NCI-H187 (cell line): ENCODE measurements at regions not wholly inside any gene's neighbourhood (a gene's known extent, or its start where the extent isn't known, plus 50 kb on each side); places are given as distances from the start of the nearest gene placed in this dataset.
"Not testable (repeated sequence)": the region's sequence is repeated elsewhere in the genome, so short reads cannot be mapped to it uniquely, and the experiment has no call there.

Source experiments
- DNase-seq, 2 experiments: peaks; one replicate each; lab custom pipeline; 2025; lab: John Stamatoyannopoulos, UW

GRCh38 chr1:166626711-166627110 lies 212.6 kb upstream of the POGK start:
- no peak for DNase-seq

- DNase-seq, result no peak
Measured at GRCh38 chr1:166627558-166627957, 211.7 kb upstream of the POGK start.

DNA sequence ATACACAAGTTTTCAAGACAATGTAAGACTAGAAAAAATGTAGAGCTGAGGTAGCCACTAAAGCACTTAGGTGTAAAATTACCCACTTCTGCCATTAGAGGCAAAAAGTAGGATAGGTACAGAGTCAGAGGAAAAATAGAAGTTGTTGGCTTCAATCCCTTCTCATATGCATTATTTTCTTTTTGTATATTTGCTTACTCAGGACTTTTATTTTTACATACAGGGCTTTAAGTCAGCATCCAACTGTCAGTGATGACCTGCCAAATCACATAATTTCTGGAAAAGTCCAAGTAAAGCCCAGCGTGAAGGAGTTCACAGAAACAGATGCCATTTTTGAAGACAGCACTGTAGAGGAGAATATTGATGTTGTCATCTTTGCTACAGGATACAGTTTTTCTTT lies 211.0 kb upstream of the POGK start:
- DNase-seq, result no peak

- no peak for DNase-seq
Measured at GRCh38 chr1:166629946-166630345, 209.3 kb upstream of the POGK start.

DNA sequence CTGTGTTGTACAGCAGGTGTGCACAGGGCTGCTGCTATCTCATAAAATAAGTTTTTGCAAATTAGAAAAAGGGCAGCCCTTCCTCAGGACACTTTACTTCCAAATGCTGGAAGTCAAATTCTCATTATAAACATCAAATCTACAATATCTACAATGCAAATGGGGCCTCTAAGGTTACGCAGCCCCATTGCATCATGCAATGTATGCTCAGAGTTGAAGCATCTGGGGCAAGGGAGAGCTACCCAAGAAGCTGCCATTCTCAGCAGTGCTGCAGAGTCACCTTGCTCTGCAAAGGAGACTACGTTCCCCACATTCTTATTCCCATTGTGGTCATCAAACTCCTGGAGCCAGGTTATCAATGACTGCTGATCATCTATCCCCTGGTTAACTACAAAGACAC lies 208.9 kb upstream of the POGK start:
- no peak for DNase-seq

DNA sequence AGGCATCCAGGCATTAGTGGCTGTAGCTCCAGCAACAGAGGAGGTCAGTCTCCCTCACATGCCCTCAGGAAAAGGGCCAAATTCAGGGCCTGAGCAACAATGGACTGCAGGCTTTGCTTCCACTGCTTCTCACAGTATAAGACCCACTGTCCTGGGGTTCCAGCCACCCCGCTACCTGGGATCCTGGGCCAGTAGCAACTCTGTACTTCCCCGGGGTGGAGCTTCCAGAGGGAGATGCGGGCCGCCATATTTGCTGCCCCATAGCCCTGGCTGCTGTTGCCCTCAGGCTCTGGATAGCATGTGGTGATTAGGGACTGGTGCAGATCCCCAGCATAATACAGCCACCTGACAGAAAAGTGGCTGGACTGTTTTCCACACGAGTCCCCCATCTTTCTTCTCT lies 201.1 kb upstream of the POGK start:
- DNase-seq, result no peak

GRCh38 chr1:166657228-166657627 lies 182.0 kb upstream of the POGK start:
- DNase-seq, result not testable (repeated sequence)

- DNase-seq, result not testable (repeated sequence)
Measured at GRCh38 chr1:166666790-166667189, 172.5 kb upstream of the POGK start.

DNA sequence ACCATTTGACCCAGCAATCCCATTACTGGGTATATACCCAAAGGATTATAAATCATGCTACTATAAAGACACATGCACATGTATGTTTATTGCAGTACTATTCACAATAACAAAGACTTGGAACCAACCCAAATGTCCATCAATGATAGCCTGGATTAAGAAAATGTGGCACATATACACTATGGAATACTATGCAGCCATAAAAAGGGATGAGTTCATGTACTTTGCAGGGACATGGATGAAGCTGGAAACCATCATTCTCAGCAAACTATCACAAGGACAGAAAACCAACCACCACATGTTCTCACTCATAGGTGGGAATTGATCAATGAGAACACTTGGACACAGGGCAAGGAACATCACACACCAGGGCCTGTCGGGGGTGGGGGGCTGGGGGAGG lies 171.7 kb upstream of the POGK start:
- DNase-seq, result not testable (repeated sequence)

DNA sequence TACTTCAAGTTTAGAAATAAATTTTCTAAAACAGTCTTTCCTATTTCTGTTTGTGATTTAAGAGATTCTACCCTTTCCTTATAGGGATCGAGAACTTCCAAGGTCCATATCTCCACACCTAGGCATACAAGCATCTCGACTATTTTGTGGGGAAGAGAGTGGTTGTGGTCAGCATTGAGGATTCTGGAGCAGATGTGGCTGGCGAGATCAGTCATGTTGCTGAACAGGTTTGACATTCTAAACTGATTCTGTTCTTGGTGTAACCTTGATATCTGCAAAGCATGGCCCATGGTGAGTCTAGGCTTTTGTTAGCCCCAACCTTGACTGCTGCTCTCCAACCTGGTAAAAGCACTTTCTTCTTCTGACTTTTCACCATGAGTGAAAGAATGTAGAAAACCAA lies 167.6 kb upstream of the POGK start:
- no peak for DNase-seq

DNA sequence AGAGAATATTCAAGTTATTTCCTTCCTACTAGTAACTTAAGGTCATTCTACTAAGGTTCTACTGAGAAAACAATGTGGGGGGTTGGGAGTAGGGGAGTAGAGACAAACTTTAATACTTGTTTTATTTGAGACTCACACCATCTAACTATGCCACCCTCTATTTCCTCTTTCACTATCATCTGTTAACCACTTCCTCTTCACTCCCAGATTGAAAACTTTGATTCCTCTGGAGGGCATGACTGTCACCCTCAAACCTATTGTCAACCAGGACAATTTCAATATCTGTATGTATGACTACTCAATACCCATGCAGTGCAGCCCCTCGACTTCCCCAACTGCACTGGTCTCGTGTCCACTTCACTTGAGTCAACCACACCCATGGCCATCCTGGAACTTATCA lies 165.6 kb upstream of the POGK start:
- no peak for DNase-seq

- DNase-seq, result no peak
Measured at GRCh38 chr1:166675213-166675612, 164.1 kb upstream of the POGK start.

DNA sequence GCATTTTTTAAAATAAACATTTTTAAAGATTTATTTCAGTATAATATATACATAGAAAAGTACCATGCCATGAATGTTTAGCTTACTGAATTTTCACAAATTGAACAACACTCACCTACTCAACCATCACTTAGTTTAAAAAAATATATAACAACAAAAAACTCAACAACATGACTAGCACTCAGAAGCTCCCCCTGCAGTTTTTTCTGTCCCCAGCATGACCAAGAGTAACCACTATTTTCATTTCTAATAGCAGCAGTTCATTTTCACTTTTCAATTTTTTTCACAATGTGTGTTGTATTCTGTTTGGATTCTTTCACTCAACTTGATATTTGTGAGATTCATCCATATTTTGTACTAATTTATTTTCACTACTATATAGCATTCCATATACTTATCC lies 162.3 kb upstream of the POGK start:
- DNase-seq, result no peak

- no peak for DNase-seq
Measured at GRCh38 chr1:166679369-166679768, 159.9 kb upstream of the POGK start.

DNA sequence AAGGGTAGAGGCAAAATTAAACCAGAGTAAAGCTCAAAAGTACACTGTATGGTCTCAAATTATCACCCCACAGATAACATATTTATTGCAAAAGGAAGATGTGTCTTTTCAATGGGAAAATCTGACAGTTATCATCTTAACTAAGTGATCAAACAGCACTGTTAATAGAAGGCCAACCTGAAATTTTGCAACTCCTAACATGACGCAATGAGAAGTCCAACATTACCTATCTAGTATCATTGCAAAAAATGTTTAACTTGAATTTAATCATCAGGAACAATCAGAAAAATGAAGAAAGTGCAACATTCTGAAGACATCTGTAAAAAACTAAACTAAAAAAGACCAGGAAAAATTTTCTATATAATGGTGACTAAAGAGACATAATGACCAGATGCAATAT lies 156.7 kb upstream of the POGK start:
- no peak for DNase-seq

GRCh38 chr1:166684669-166685068 lies 154.6 kb upstream of the POGK start:
- DNase-seq, result not testable (repeated sequence)

- DNase-seq, result no peak
Measured at GRCh38 chr1:166685200-166685599, 154.1 kb upstream of the POGK start.

DNA sequence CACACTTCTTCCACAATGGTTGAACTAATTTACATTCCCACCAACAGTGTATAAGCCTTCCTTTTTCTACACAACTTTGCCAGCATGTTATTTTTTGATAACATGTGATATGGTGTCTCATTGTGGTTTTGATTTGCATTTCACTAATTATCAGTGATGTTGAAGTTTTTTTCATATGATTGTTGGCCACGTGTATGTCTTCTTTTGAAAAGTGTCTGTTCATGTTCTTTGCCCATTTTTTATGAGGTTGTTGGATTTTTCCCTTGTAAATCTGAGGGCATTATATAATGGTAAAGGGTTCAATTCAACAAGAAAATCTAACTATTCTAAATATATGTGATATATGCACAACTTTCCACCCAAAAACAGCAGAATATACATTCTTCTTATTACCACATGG lies 153.4 kb upstream of the POGK start:
- not testable (repeated sequence) for DNase-seq

- not testable (repeated sequence) for DNase-seq
Measured at GRCh38 chr1:166690596-166690995, 148.7 kb upstream of the POGK start.

GRCh38 chr1:166691476-166691875 lies 147.8 kb upstream of the POGK start:
- DNase-seq, result no peak

- DNase-seq, result no peak
Measured at GRCh38 chr1:166692346-166692745, 146.9 kb upstream of the POGK start.

GRCh38 chr1:166693158-166693557 lies 146.1 kb upstream of the POGK start:
- no peak for DNase-seq

DNA sequence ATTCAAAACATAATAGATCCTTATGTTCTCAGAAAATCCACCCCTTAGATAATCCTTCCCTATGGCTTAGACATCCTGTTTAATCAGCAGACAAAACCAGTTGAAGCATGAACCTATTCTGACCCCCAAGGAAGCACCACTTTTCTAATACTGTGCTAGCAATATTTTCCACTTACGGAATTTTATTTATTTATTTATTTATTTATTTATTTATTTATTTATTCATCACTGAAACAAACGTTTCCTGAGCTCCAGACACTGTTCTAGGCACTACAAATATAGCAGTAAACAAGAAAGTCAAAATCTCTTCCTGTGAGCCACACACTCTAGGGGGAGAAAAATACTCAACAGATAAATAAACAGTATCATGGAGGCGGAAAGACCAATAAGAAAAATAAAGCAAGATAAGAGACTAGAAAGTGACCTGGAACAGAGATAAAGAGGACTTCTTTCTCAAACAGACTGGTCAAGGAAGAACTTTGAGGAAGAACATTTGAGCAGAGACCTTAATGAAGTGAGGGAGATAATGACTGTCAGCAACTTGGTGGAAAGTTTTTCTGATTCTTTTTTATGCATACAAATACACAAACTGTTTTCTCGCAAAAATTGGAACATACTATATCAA lies 145.5 kb upstream of the POGK start:
- DNase-seq, result no peak

- no peak for DNase-seq
Measured at GRCh38 chr1:166695115-166695514, 144.2 kb upstream of the POGK start.

- not testable (repeated sequence) for DNase-seq
Measured at GRCh38 chr1:166695834-166696233, 143.4 kb upstream of the POGK start.
